HG03060 (cell line): ENCODE measurements at regions not wholly inside any gene's neighbourhood (a gene's known extent, or its start where the extent isn't known, plus 50 kb on each side); places are given as distances from the start of the nearest gene placed in this dataset.

Experiments
- ATAC-seq: cut with Tn5 transposase; IDR thresholded peaks from one replicate; pipeline ENCODE4 v1.9.1; 2021; ENCODE audit warnings: low read depth, moderate number of reproducible peaks; ENCODE audit not compliant: unreplicated experiment

- no peak for ATAC-seq
Observed at GRCh38 chr15:77557564-77557963, 75.1 kb downstream of the LINGO1 start.

- no peak for ATAC-seq
Observed at GRCh38 chr15:77557144-77557543, 75.6 kb downstream of the LINGO1 start.

GRCh38 chr15:77556622-77557021, 76.1 kb downstream of the LINGO1 start:
- no peak for ATAC-seq

GRCh38 chr15:77555232-77555631, 77.5 kb downstream of the LINGO1 start:
- no peak for ATAC-seq

GRCh38 chr15:77554306-77555080, 78.2 kb downstream of the LINGO1 start:
- no peak for ATAC-seq

GRCh38 chr15:77553695-77554094, 79.0 kb downstream of the LINGO1 start:
- no peak for ATAC-seq

GRCh38 chr15:77553257-77553656, 79.5 kb downstream of the LINGO1 start:
- no peak for ATAC-seq

GRCh38 chr15:77552066-77552465, 80.6 kb downstream of the LINGO1 start:
- no peak for ATAC-seq

- ATAC-seq: no peak
Observed at GRCh38 chr15:77550301-77551251, 82.1 kb downstream of the LINGO1 start.

GRCh38 chr15:77549576-77550288, 83.0 kb downstream of the LINGO1 start:
- no peak for ATAC-seq

GRCh38 chr15:77548589-77549557, 83.8 kb downstream of the LINGO1 start:
- ATAC-seq: no peak

- no peak for ATAC-seq
Observed at GRCh38 chr15:77547801-77548588, 84.7 kb downstream of the LINGO1 start.

- ATAC-seq: no peak
Observed at GRCh38 chr15:77546870-77547269, 85.8 kb downstream of the LINGO1 start.

GRCh38 chr15:77546050-77546501, 86.6 kb downstream of the LINGO1 start:
- no peak for ATAC-seq

GRCh38 chr15:77545058-77545457, 87.7 kb downstream of the LINGO1 start:
- no peak for ATAC-seq

GRCh38 chr15:77544162-77544561, 88.5 kb downstream of the LINGO1 start:
- ATAC-seq: no peak

GRCh38 chr15:77543159-77543882, 89.4 kb downstream of the LINGO1 start:
- ATAC-seq: no peak

GRCh38 chr15:77542491-77543001, 90.2 kb downstream of the LINGO1 start:
- ATAC-seq: no peak
